ENCODE measurements at regions not wholly inside any gene's neighbourhood (a gene's known extent, or its start where the extent isn't known, plus 50 kb on each side); places are given as distances from the start of the nearest gene placed in this dataset.
"Not testable (repeated sequence)": the region's sequence is repeated elsewhere in the genome, so short reads cannot be mapped to it uniquely, and the experiment has no call there.

DNA sequence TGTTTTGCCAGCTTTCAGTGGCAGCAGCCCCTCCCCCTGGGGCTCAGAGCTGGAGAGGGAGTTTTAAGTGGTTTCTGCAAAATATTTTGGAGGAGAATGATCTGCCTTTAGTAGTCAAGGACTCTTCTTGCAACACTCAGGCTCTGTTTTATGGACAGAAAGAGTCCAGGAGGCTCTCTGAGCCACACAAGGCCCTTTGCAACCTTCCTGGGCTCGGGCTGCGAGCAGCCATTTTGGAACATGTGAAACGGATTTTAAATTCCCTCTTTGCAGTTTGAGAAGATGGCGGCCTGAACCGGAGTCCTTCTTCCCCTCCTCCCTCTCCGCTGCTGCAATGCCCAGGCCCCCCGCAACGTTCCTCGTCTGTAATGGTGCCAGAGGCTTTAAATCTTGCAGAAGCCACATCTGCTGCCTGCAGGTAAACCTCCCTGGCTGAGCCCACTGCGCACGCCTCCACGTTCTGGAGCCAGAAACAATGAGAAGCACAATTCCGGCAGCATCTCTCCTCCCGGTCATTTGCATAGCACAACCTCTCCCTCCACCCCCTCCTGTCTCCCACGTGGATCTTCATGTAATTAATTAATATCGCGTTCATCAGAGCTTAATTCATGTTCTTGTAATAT is 386.1 kb downstream of the SEC14L1 start:
- H3K4me3 Mint-ChIP-seq = no peak overlapping the region
- peaks cover 18% of the 10 kb centered on the region for H3K27me3 Mint-ChIP-seq
- H3K4me1 Mint-ChIP-seq (ENCODE audit: low read depth) = peaks cover 3% of the 10 kb centered on the region
- no peaks in the 10 kb centered on the region for H3K9me3 Mint-ChIP-seq
- H3K27ac Mint-ChIP-seq = no peak overlapping the region
- H3K36me3 Mint-ChIP-seq (ENCODE audit: low read depth) = no peaks in the 10 kb centered on the region

DNA sequence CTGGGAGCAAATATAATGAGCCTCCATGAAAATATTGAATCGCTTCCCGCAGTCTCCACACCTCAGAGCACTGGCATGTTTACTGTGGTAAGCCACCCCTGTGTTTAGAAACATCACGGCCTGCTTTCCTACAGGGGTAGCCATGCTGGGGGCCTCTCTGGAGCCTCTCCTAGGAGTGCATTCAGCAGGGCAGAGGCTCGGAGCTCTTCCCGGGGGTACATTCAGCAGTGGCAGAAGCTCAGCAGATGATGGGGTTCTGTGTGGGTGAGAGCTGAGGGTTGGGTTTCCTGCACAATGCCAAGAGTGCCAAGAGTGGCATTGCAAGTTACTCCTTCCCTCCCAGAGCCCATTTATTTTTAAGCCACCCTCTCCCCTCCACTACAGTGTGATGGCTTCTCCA is 386.6 kb downstream of the SEC14L1 start:
- H3K9me3 Mint-ChIP-seq = no peaks in the 10 kb centered on the region
- H3K27ac Mint-ChIP-seq = no peak overlapping the region
- H3K4me3 Mint-ChIP-seq = no peak overlapping the region
- H3K4me1 Mint-ChIP-seq (ENCODE audit: low read depth) = peaks cover 3% of the 10 kb centered on the region
- H3K27me3 Mint-ChIP-seq = peaks cover 18% of the 10 kb centered on the region
- H3K36me3 Mint-ChIP-seq (ENCODE audit: low read depth) = no peaks in the 10 kb centered on the region

DNA sequence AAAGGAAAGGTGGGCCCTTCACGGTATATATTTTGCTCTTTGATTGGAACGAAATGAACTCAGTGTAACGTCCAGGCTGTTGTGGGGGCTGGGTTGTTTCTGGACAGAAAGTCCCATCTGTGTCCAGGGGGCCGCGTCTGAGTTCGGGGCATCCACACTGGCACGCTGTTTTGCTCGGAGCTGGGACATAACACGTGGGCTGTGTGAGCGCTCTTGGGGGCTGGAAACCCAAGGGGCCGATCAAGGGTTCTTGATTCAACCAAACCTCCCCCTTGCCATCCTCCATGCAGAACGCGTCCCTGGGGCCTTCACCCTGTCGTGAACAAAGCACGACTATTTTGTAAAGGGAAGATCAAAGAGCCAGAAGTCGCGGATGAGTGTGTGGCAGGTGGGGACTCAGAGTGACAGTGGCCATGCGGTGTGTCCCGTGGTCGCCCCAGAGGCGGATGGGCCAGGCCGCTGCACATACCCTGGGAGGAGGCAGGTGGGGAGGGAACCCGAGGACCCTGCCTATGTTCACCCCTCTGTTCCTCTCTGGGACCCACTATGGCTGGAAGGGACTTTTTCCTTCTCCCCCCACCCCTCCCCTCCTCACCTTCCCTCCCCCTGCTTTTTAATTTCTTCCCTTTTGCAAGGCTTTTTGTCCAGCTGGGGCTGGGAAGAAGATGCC is 387.2 kb downstream of the SEC14L1 start:
- Mint-ChIP-seq H3K36me3 (ENCODE audit: low read depth) (no peaks in the 10 kb centered on the region), H3K27ac (no peak overlapping the region), H3K4me1 (ENCODE audit: low read depth) (peaks cover 3% of the 10 kb centered on the region), H3K9me3 (no peaks in the 10 kb centered on the region), H3K4me3 (peak overlapping the region; percentile 62), H3K27me3 (peaks cover 18% of the 10 kb centered on the region)

DNA sequence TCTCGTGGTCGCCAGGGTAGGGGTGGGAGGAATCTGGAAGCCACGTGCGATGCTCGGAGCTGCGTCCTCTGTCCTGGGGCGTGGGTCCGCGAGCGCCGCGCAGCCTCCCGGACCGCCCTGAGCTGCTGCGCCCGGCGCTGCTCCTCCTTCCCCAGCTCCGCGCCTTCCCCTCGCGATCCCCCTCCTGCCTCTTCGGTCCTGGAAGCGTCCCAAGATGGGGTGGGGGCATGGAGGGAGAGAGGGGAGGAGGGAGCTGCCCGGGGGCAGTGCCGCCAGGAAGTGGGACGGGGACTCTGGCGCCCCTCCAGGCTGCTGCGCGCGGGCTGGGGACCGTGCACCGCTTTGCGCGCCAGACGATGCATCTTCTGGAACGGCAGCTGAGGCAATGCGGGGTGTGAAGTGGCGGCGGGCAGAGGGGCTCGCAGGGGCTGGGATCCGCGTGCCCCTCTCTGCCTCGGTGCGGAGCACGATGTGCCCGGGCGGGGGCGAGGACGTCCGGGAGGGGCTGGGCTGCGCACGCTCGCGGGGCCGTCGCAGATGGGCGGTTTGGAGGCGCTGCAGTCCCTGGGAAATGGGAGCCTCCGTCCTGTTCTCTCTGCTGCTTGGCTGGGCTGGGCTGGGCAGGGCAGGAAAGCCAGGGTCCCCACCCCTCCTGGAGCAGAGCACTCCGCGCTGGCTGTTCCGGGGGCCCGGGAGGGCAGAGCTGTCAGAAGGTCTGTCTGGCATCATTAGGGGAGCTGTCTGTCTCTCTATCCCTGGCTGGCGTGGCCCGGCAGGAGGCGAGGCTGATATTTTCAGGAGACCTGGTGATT is 388.0 kb downstream of the SEC14L1 start:
- Mint-ChIP-seq H3K27me3 (peaks cover 18% of the 10 kb centered on the region), H3K36me3 (ENCODE audit: low read depth) (no peaks in the 10 kb centered on the region), H3K9me3 (no peaks in the 10 kb centered on the region), H3K4me3 (peak overlapping the region; percentile 49), H3K4me1 (ENCODE audit: low read depth) (peaks cover 3% of the 10 kb centered on the region), H3K27ac (no peak overlapping the region)

DNA sequence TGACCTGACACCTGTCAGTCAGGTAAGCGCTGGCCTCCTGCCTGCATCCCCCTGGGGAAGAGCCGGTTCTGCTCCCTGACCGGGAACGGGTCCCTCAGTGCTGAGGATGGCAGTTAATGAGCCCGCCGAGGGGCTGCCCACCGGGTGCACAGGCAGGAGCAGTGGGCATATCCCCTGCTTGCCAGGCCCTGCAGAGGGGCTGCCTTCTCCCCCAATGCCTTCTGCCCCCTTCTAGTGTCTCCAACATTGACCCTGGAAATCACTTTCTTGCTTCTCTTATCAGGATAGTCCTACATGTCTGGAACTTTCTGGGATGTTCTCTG is 388.5 kb downstream of the SEC14L1 start:
- Mint-ChIP-seq H3K4me3 (peak overlapping the region; percentile 49), H3K4me1 (ENCODE audit: low read depth) (peaks cover 3% of the 10 kb centered on the region), H3K27ac (no peak overlapping the region), H3K36me3 (ENCODE audit: low read depth) (peaks cover 4% of the 10 kb centered on the region), H3K9me3 (peaks cover 4% of the 10 kb centered on the region), H3K27me3 (peaks cover 18% of the 10 kb centered on the region)

DNA sequence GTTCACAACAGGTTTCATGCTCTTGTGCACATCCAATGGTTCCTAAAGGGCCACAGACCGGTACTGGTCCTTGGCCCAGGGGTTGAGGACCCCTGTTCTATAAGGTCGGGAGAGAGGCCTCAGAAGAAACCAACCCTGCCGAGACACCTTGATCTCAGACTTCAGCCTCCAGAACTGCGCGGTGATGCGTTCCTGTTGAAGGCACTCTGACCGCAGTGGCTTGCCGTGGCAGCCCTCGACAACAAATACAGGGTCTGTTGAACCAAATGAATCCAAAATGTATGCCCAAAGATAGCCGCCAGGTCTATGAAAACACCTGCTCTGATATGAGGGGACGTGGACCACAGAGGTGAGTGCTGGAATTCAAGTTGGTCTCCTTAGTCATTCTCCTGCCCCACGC is 389.8 kb downstream of the SEC14L1 start:
- Mint-ChIP-seq H3K4me1 (ENCODE audit: low read depth) (peaks cover 14% of the 10 kb centered on the region), H3K27ac (no peak overlapping the region), H3K4me3 (no peak overlapping the region), H3K27me3 (peaks cover 18% of the 10 kb centered on the region), H3K9me3 (peaks cover 10% of the 10 kb centered on the region), H3K36me3 (ENCODE audit: low read depth) (peaks cover 9% of the 10 kb centered on the region)

DNA sequence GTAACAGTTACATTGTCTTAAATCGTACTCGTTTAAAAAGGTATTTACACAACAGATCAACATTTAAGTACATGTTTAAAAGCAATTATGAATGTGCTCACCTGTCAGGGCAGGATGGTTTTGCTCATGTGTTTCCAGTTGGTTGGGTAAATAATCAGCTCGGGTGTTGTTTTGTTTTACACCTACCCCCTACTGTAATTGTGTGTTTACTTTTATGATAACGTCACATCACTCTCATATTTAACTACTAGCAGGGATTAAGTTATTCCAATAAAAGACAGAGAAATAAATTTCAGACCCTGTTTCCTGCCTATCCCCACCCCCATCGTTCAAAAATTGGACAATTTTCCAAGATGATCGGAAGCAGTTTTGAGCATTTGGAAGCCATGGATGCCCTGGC is 390.2 kb downstream of the SEC14L1 start:
- peaks cover 18% of the 10 kb centered on the region for H3K4me1 Mint-ChIP-seq (ENCODE audit: low read depth)
- H3K9me3 Mint-ChIP-seq = peaks cover 10% of the 10 kb centered on the region
- H3K27ac Mint-ChIP-seq = no peak overlapping the region
- H3K4me3 Mint-ChIP-seq = no peak overlapping the region
- peaks cover 9% of the 10 kb centered on the region for H3K36me3 Mint-ChIP-seq (ENCODE audit: low read depth)
- peaks cover 18% of the 10 kb centered on the region for H3K27me3 Mint-ChIP-seq

DNA sequence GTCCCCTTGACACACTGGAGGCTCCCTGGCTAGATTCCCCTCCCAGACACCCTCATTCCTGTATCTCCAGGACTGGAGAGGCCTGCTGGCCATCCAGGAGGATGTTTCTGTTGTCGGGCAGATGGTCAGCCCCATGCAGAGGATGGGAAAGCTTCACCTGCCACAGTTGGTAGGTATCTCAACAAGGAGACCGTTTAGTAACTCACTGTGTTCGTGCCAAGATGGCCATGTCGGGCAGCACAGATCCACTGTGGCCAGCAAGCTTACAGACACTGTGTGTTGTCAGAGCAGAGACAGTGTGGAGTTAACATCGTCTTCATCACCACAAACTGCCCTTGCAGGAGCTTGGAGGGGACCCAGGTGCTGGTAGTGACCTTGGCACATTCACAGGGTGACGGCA is 390.9 kb downstream of the SEC14L1 start:
- no peak overlapping the region for H3K4me3 Mint-ChIP-seq
- H3K27me3 Mint-ChIP-seq = peaks cover 18% of the 10 kb centered on the region
- peaks cover 9% of the 10 kb centered on the region for H3K36me3 Mint-ChIP-seq (ENCODE audit: low read depth)
- peaks cover 20% of the 10 kb centered on the region for H3K4me1 Mint-ChIP-seq (ENCODE audit: low read depth)
- H3K27ac Mint-ChIP-seq = no peak overlapping the region
- H3K9me3 Mint-ChIP-seq = peaks cover 10% of the 10 kb centered on the region

DNA sequence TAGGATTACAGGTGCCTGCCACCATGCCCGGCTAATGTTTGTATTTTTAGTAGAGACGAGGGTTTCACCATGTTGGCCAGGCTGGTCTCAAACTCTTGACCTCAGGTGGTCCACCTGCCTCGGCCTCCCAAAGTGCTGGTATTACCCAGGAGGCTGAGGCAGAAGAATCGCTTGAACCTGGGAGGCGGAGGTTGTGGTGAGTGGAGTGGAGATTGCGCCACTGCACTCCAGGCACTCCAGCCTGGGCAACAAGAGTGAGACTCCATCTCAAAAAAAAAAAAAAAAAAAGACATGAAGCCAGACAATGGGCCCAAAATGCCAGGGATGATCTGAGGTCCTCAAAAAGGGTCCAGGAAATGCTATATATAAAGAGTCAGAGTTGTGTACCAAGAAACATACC is 392.9 kb downstream of the SEC14L1 start:
- H3K27ac Mint-ChIP-seq; H3K9me3 Mint-ChIP-seq; H3K4me3 Mint-ChIP-seq; H3K36me3 Mint-ChIP-seq (ENCODE audit: low read depth): not testable (repeated sequence)
- Mint-ChIP-seq H3K27me3 (peaks cover 17% of the 10 kb centered on the region), H3K4me1 (ENCODE audit: low read depth) (peaks cover 17% of the 10 kb centered on the region)

DNA sequence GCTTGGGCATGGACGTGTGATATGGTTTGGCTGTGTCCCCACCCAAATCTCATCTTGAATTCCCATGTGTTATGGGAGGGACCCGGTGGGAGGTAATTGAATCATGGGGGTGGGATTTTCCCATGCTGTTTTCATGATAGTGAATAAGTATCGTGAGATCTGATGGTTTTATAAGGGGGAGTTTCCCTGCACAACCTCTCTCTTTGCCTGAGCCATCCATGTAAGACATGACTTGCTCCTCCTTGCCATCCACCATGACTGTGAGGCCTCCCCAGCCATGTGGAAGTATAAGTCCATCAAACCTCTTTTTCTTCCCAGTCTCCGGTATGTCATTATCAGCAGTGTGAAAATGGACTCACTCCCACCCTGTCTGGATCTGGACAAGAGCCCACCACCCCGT is 393.4 kb downstream of the SEC14L1 start:
- Mint-ChIP-seq H3K27me3 (peaks cover 17% of the 10 kb centered on the region), H3K4me3 (no peak overlapping the region), H3K36me3 (ENCODE audit: low read depth) (peaks cover 9% of the 10 kb centered on the region), H3K9me3 (peaks cover 10% of the 10 kb centered on the region), H3K4me1 (ENCODE audit: low read depth) (peaks cover 17% of the 10 kb centered on the region), H3K27ac (no peak overlapping the region)

DNA sequence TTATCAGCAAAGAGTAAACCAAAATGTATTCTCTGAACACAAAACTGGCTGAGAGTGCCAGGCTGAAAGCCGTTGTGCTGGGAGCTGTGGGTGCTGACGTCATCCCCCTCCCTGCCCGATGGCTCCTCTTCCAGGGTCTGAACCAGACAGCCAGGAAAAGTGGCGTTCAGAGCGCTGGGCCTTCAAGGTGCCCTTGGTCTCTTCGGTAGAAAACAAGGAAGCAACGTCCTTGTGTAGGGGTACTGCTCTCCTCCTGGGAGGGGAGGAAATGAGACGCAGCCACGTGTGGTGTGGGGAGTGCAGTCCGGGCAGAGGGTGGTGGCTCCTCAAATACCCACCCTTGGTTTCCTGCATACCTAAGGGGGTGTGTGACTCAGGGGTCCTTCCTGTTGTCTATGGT is 394.7 kb downstream of the SEC14L1 start:
- Mint-ChIP-seq H3K27ac (no peak overlapping the region), H3K4me3 (peak overlapping the region; percentile 13), H3K9me3 (peaks cover 10% of the 10 kb centered on the region), H3K27me3 (peaks cover 11% of the 10 kb centered on the region), H3K4me1 (ENCODE audit: low read depth) (peaks cover 17% of the 10 kb centered on the region), H3K36me3 (ENCODE audit: low read depth) (peaks cover 9% of the 10 kb centered on the region)

DNA sequence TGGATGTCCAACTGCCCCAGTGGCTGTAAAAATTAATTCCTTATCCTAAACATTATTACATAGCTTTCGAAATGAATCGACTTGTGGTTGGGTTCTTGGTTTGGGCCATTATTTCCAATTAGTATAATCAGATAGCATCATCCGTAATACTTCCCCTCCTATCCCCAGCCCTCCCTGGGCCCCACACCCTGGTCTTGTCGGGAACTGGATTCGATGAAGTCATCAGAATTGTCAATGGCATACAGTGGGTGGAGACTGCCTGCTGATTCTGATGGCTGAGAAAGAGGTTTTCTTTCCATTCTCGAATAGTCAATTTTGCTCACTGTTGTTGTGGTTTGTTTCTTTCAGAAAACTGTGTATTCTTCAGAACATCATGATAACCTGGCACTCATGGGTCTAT is 395.1 kb downstream of the SEC14L1 start:
- Mint-ChIP-seq H3K9me3 (peaks cover 10% of the 10 kb centered on the region), H3K4me3 (no peak overlapping the region), H3K27me3 (peaks cover 11% of the 10 kb centered on the region), H3K4me1 (ENCODE audit: low read depth) (peaks cover 17% of the 10 kb centered on the region), H3K36me3 (ENCODE audit: low read depth) (peaks cover 9% of the 10 kb centered on the region), H3K27ac (no peak overlapping the region)

DNA sequence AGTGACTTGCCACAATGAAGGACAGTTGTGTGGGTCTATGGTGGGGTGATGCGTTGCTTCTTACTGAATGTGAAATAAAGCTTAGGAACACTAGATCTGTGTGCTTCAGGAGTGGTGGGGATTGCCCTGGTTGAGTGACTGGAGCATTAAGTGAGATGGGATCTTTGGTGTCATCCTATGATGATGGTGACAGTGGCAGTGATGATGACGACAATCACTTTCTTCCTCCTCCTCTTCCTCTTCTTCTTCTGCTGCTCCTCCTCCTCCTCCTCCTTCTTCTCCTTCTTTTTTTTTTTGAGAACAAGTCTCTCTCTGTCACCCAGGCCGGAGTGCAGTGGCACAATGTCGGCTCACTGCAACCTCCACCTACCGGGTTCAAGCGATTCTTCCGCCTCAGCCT is 396.8 kb downstream of the SEC14L1 start:
- no peak overlapping the region for H3K27ac Mint-ChIP-seq
- H3K4me3 Mint-ChIP-seq = no peak overlapping the region
- H3K27me3 Mint-ChIP-seq = peaks cover 11% of the 10 kb centered on the region
- peaks cover 17% of the 10 kb centered on the region for H3K4me1 Mint-ChIP-seq (ENCODE audit: low read depth)
- H3K36me3 Mint-ChIP-seq (ENCODE audit: low read depth) = peaks cover 9% of the 10 kb centered on the region
- H3K9me3 Mint-ChIP-seq = peaks cover 10% of the 10 kb centered on the region

DNA sequence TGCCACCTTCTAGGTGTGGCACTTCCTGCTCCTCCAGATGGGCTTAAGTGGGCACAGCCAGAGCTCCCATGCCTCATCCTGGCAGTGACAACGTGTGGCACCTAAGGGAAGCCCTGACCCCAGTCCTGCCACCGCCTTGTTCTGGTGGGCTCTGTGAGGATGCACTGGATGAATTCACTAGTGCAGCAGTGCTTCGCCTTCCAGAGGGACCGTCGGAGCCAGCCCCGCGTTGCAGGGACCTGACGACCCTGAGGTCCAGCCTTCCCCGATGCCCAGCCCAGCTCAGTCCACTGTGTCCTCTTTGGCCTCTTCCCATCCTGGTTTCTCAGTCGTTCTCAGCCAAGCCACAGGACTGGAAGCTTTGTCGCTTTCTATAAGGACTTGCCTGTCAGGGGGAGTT is 399.8 kb downstream of the SEC14L1 start:
- Mint-ChIP-seq H3K27me3 (peaks cover 15% of the 10 kb centered on the region), H3K4me1 (ENCODE audit: low read depth) (peaks cover 7% of the 10 kb centered on the region), H3K27ac (no peak overlapping the region), H3K4me3 (no peak overlapping the region), H3K9me3 (no peaks in the 10 kb centered on the region), H3K36me3 (ENCODE audit: low read depth) (no peaks in the 10 kb centered on the region)

DNA sequence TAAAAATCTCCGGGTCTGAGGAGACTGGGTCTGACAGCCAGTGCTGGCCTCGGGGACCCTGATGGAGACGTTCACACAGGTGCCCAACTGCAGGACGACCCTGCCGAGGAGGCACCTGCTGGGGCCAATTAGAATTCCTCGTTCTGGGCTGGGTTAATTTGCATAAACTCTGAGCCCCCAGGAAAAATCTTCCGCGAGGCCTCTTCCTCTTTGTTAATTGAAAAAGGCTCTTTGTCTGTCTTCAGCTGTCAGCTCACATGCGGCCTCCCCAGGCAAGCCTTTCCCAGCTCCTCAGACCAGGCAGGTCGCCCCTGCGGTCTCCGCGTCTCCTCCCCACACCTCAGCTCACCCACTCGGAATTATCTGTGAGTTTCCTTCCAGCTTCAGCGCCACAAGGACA is 400.2 kb downstream of the SEC14L1 start:
- Mint-ChIP-seq H3K36me3 (ENCODE audit: low read depth) (no peaks in the 10 kb centered on the region), H3K27me3 (peaks cover 15% of the 10 kb centered on the region), H3K27ac (no peak overlapping the region), H3K4me1 (ENCODE audit: low read depth) (peaks cover 3% of the 10 kb centered on the region), H3K4me3 (no peak overlapping the region), H3K9me3 (no peaks in the 10 kb centered on the region)

All from stimulated activated naive CD8-positive, alpha-beta T cell treated with anti-CD3 and anti-CD28 coated beads, Interleukin-15, Interleukin-2, amounts not matched to agents 100 ng/mL and 50 ng/mL, for 24 hours (primary cell).